OCI-LY7 (cell line): ENCODE measurements at regions not wholly inside any gene's neighbourhood (a gene's known extent, or its start where the extent isn't known, plus 50 kb on each side); places are given as distances from the start of the nearest gene placed in this dataset.

Source experiments
- EZH2phosphoT487 ChIP-seq: fragments of 200-600 bp; sonication (generic); IDR thresholded peaks from 2 replicates; pipeline ENCODE4 v1.6.1; 2018; ENCODE audit warnings: low read depth, borderline replicate concordance, mild to moderate bottlenecking, mixed run types, antibody characterized with exemption, low read length, moderate library complexity, mixed read lengths
- TF ChIP-seq, protein P1 (sequence below): fragments of 200-600 bp; sonication (generic); conservative IDR thresholded peaks from 2 replicates; pipeline ENCODE4 v1.5.1; 2014; ENCODE audit warnings: mild to moderate bottlenecking, antibody characterized with exemption, low read length, moderate library complexity, mixed read lengths

GRCh38 chr4:180542445-180543100 lies 1700.6 kb upstream of the TENM3 start:
- TF ChIP-seq, protein P1, sequence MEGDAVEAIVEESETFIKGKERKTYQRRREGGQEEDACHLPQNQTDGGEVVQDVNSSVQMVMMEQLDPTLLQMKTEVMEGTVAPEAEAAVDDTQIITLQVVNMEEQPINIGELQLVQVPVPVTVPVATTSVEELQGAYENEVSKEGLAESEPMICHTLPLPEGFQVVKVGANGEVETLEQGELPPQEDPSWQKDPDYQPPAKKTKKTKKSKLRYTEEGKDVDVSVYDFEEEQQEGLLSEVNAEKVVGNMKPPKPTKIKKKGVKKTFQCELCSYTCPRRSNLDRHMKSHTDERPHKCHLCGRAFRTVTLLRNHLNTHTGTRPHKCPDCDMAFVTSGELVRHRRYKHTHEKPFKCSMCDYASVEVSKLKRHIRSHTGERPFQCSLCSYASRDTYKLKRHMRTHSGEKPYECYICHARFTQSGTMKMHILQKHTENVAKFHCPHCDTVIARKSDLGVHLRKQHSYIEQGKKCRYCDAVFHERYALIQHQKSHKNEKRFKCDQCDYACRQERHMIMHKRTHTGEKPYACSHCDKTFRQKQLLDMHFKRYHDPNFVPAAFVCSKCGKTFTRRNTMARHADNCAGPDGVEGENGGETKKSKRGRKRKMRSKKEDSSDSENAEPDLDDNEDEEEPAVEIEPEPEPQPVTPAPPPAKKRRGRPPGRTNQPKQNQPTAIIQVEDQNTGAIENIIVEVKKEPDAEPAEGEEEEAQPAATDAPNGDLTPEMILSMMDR = no peak
- TF ChIP-seq EZH2phosphoT487 = no peak
